ENCODE measurements at regions not wholly inside any gene's neighbourhood (a gene's known extent, or its start where the extent isn't known, plus 50 kb on each side); places are given as distances from the start of the nearest gene placed in this dataset.

DNA sequence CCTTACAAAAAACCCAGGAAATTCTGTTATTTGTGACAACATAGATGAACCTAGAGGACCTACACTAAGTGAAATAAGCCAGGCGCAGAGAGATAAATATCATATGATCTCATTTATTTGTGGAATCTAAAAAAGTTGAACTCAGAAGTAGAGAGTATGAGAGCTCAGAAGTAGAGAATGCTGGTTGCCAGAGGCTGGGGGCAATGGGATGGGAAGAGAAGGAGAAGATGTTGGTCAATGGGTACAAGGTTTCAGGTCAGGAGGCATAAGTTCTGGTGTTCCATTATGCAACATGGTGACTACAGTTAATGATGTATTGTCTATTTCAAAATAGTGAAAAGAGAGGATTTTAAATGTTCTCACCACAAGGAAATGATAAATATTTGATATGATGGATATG is 259.1 kb upstream of the POU3F1 start:
- WGBS, 4 donors, result 94 to 100% (median 96%) methylated on average over 1 of the region's 1 CpG
- H3K27me3 ChIP-seq, result peaks cover 6% of the 10 kb centered on the region
- H3K36me3 ChIP-seq (replicated peaks in 1 of 2), result no peaks in the 10 kb centered on the region
- H3K4me1 ChIP-seq (replicated peaks in 1 of 2), result no peaks in the 10 kb centered on the region
- no peak for DNase-seq
- intact Hi-C loops (cut with DNase I), result no loop called here
- H3K27ac ChIP-seq, result no peak overlapping the region
- H3K4me3 ChIP-seq, result no peak overlapping the region
- H3K9me3 ChIP-seq (replicated peaks in 1 of 3), result no peaks in the 10 kb centered on the region
- TF ChIP-seq, protein P1, sequence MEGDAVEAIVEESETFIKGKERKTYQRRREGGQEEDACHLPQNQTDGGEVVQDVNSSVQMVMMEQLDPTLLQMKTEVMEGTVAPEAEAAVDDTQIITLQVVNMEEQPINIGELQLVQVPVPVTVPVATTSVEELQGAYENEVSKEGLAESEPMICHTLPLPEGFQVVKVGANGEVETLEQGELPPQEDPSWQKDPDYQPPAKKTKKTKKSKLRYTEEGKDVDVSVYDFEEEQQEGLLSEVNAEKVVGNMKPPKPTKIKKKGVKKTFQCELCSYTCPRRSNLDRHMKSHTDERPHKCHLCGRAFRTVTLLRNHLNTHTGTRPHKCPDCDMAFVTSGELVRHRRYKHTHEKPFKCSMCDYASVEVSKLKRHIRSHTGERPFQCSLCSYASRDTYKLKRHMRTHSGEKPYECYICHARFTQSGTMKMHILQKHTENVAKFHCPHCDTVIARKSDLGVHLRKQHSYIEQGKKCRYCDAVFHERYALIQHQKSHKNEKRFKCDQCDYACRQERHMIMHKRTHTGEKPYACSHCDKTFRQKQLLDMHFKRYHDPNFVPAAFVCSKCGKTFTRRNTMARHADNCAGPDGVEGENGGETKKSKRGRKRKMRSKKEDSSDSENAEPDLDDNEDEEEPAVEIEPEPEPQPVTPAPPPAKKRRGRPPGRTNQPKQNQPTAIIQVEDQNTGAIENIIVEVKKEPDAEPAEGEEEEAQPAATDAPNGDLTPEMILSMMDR (IDR thresholded peaks at IDR 0.05), result no peak

DNA sequence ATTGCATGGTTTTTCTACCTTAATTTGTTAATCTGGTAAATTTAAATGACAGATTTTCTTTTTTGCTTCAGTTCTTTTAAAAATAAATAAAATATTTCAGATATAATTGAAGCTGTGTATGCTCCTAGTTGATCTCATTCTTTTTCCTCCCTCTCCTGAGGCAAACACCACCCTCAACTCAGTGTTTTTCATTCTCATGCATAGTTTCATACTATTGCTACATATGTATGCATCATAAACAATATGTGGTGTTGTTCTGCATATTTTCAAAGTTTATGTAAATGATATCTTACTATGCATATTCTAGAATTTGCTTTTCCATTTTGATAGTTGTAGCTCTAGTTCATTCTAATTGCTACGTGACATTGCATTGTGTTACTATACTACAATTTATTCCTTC is 257.2 kb upstream of the POU3F1 start:
- Histone ChIP-seq H3K36me3 (replicated peaks in 1 of 2) (no peaks in the 10 kb centered on the region), H3K27ac (no peak overlapping the region), H3K4me1 (replicated peaks in 1 of 2) (no peaks in the 10 kb centered on the region), H3K9me3 (replicated peaks in 1 of 3) (no peaks in the 10 kb centered on the region), H3K27me3 (peaks cover 6% of the 10 kb centered on the region), H3K4me3 (no peak overlapping the region)
- WGBS, 4 donors, result 93 to 96% (median 95%) methylated on average over 1 of the region's 1 CpG
- intact Hi-C loops (cut with DNase I), result no loop called here
- TF ChIP-seq, protein P1 (IDR thresholded peaks at IDR 0.05), result no peak
- TF ChIP-seq POLR2A (IDR thresholded peaks at IDR 0.05), result no peak
- DNase-seq, result no peak

DNA sequence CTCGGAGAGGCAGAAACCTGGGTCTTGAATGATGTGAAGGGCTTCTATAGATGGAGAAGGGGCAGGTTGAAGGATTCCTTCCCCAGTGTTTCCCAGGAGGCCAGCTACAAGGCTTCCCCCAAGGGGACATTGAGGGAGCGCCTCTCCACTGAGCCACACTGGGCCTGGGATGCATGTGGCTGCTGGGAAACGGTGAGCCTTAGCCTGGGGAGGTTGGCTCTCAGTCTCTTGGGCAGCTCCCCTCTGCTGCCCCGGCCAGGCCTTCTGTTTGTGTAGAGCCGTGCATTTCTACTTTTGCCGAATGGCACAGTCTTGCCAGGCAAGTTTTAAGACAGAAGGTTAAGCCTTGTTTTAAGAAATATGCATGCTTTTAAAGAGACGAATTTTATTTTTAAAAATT is 254.4 kb upstream of the POU3F1 start:
- no peaks in the 10 kb centered on the region for H3K36me3 ChIP-seq (replicated peaks in 1 of 2)
- TF ChIP-seq POLR2A (IDR thresholded peaks at IDR 0.05), result no peak
- TF ChIP-seq, protein P1 (IDR thresholded peaks at IDR 0.05), result no peak
- H3K27ac ChIP-seq, result no peak overlapping the region
- DNase-seq, result no peak
- intact Hi-C loops (cut with DNase I), result no loop called here
- peaks cover 6% of the 10 kb centered on the region for H3K27me3 ChIP-seq
- no peaks in the 10 kb centered on the region for H3K9me3 ChIP-seq (replicated peaks in 1 of 3)
- 63 to 76% (median 74%) methylated on average over 6 to 7 of the region's 7 CpGs for WGBS, 4 donors
- no peaks in the 10 kb centered on the region for H3K4me1 ChIP-seq (replicated peaks in 1 of 2)
- H3K4me3 ChIP-seq, result no peak overlapping the region

DNA sequence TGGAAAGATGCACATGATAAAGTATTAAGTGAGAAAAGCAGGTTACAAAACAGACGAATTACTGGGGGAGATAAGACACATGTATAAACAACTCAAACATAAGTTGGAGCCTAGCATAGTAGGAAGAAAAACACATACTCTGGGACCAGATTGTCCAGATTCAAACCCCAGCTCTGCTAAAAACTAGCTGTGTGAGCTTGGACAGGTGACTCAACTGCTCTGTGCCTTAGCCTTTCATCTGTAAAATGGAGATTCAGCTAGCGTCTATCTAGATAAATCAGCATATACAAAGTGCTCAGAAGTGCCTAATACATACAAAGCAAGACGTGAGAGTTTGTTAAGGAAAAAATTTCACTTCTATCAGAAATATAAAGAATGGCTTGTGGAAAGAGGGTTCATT is 254.0 kb upstream of the POU3F1 start:
- peaks cover 6% of the 10 kb centered on the region for H3K27me3 ChIP-seq
- H3K9me3 ChIP-seq (replicated peaks in 1 of 3), result no peaks in the 10 kb centered on the region
- no peak overlapping the region for H3K4me3 ChIP-seq
- H3K36me3 ChIP-seq (replicated peaks in 1 of 2), result no peaks in the 10 kb centered on the region
- no peak for DNase-seq
- H3K27ac ChIP-seq, result no peak overlapping the region
- 53 to 67% (median 63%) methylated on average over 3 of the region's 3 CpGs for WGBS, 4 donors
- intact Hi-C loops (cut with DNase I), result no loop called here
- TF ChIP-seq, protein P1 (IDR thresholded peaks at IDR 0.05), result no peak
- TF ChIP-seq POLR2A (IDR thresholded peaks at IDR 0.05), result no peak
- H3K4me1 ChIP-seq (replicated peaks in 1 of 2), result no peaks in the 10 kb centered on the region

Measured in adrenal gland (tissue), 9 donors.